ENCODE measurements at regions not wholly inside any gene's neighbourhood (a gene's known extent, or its start where the extent isn't known, plus 50 kb on each side); places are given as distances from the start of the nearest gene placed in this dataset.
"Not testable (repeated sequence)": the region's sequence is repeated elsewhere in the genome, so short reads cannot be mapped to it uniquely, and the experiment has no call there.

DNA sequence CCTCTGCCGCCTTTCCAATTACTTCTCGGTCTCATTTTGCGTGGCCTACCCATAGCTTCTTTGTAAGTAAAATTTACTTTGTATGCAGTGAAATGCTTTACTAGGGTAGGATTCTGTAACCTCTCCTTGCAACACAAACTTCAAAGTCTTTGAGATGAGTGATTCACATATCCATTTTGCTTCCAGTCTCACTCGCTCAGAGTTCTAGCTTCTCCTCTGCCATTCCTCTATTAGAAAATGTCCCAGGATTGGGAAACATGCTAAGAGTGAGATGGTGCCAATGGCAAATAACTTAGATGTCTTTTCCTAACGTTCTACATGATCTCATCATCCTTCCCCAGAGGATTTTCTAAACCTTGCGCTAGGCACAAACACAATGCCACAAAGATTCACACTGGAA lies 270.5 kb upstream of the SLC30A5 start:
- H3K4me3 ChIP-seq (ENCODE audit: low read length) = no peak overlapping the region
- no peak for TF ChIP-seq ZNF274 (IDR thresholded peaks at IDR 0.05; ENCODE audit: low read depth, low read length)

GRCh38 chr5:68830377-68830898 lies 263.4 kb upstream of the SLC30A5 start:
- H3K4me3 ChIP-seq (ENCODE audit: low read length) = no peak overlapping the region
- no peak for TF ChIP-seq ZNF274 (IDR thresholded peaks at IDR 0.05; ENCODE audit: low read depth, low read length)

DNA sequence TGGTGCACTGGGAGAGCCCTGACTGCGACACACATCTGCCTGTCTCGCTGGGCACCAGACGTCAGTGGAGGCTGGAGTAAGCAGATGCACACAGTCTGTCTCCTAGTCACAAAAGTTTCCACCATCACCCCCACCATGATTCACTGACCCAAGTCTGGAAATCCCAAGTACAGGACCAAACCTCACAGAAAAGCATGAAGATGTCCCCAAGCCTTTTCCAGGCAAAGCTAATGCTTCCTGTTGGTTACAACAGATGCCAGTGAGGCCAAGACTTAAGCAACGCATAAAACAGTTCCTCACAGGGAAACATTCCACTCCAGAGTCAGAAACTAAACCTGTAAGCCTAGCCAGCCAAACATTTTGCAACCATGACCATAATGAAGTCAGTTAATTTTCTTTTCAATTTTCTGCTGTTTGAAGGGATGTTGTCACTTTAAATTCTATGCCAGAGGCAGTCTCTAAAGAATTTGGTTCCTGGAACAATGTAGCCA lies 259.3 kb upstream of the SLC30A5 start:
- TF ChIP-seq ZNF274 (IDR thresholded peaks at IDR 0.05; ENCODE audit: low read depth, low read length) = no peak
- H3K4me3 ChIP-seq (ENCODE audit: low read length) = no peak overlapping the region

DNA sequence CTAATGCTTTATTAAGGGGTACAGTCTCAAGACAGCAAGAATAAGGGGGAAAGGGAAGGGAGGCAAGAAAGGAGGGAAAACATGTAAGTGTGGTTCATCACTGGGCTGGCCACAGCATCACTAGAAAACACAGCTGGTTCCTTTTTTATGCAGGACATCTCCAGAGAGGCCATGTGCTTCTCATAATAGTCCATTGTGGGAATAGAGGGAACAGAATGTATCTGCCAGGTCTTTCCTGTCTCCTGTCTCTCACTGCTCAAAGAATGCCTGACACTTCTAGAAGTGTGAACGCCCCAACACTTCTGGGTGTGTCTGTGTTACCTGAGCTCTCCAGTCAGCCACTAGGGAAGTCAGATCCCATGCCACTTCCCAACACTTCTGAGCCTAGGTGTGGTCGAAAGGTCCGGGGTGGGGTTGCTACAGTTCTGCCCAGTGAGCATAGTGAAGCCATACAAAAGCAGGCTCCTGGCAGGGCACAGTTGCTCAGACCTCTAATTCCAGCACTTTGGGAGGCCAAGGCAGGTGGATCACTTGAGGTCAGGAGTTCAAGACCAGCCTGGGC lies 255.6 kb upstream of the SLC30A5 start:
- TF ChIP-seq ZNF274 (IDR thresholded peaks at IDR 0.05; ENCODE audit: low read depth, low read length) = no peak
- H3K4me3 ChIP-seq (ENCODE audit: low read length) = no peak overlapping the region

- no peak for TF ChIP-seq ZNF274 (IDR thresholded peaks at IDR 0.05; ENCODE audit: low read depth, low read length)
- H3K4me3 ChIP-seq (ENCODE audit: low read length) = no peak overlapping the region
Measured at GRCh38 chr5:68839019-68839552, 254.7 kb upstream of the SLC30A5 start.

DNA sequence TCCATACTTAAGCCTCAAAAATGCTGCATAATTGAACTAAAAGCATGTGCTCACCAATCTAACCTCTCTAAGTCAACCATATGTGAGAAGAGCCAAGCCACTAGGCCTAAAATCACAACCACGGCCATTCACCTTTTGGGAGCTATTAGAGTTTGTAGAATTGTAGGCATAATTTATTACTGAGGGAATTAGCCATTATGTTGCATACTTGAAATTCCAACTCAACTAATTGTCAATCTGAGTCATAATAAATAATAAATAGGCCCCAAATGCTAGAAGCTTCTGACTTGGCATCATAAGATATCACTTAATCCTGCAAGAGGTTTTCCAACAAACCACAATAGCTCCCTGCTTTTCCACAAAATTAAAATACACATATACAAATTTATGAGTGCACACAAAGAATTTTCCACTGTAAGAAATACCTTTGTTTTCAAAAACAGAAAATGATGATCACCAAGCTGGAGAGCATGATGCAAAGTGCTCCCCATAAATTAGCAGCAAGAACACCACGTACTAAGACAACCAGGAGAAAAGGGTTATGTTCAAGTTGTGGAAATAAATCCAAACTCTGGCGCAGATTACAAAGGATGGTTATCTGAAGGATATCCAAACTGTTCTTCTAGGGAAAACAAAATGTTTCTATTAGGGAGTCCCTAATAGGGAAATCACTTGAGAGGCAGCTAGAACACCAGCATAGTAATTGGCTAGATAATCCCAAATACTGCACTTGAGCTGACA lies 250.0 kb upstream of the SLC30A5 start:
- no peak overlapping the region for H3K4me3 ChIP-seq (ENCODE audit: low read length)
- TF ChIP-seq ZNF274 (IDR thresholded peaks at IDR 0.05; ENCODE audit: low read depth, low read length) = no peak

DNA sequence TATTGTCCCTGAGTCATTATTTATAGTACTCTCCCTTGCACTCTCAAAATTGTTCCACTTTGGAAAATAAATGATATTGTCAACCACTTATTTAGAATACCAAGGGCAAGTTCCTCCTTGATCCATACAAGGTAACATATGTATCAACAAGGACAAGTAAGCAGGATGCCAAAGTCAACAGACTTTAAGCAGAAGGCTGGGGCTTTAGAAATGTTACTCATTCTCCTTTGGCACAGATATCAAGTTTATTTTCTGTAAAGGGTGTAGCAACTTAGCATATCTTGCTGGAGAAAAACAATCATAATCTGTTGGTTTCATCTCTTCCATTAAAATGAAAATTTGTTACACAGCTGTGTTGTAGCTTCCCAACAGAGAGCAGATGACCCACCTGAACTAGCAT lies 248.7 kb upstream of the SLC30A5 start:
- no peak overlapping the region for H3K4me3 ChIP-seq (ENCODE audit: low read length)
- no peak for TF ChIP-seq ZNF274 (IDR thresholded peaks at IDR 0.05; ENCODE audit: low read depth, low read length)

- no peak overlapping the region for H3K4me3 ChIP-seq (ENCODE audit: low read length)
- no peak for TF ChIP-seq ZNF274 (IDR thresholded peaks at IDR 0.05; ENCODE audit: low read depth, low read length)
Measured at GRCh38 chr5:68846828-68847227, 247.0 kb upstream of the SLC30A5 start.

DNA sequence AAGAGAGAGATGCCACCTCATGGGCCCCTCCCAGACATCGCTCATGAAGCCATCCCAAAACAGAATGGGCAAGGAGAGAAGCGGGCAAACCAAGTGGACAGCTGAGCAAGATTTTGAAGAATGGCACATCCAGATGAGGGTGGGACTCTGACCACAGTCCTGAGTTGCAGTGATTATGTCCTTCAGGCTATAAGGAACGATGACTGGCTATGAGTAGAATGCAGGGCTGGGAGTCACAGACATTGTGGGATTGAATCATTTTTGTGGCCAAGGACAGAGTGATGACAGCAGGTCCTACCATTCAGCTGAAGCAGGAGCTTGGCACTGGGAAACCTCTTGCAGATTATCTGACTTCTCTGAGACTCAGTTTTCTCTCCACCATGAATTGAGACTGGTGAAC lies 245.7 kb upstream of the SLC30A5 start:
- H3K4me3 ChIP-seq (ENCODE audit: low read length) = no peak overlapping the region
- TF ChIP-seq ZNF274 (IDR thresholded peaks at IDR 0.05; ENCODE audit: low read depth, low read length) = no peak

DNA sequence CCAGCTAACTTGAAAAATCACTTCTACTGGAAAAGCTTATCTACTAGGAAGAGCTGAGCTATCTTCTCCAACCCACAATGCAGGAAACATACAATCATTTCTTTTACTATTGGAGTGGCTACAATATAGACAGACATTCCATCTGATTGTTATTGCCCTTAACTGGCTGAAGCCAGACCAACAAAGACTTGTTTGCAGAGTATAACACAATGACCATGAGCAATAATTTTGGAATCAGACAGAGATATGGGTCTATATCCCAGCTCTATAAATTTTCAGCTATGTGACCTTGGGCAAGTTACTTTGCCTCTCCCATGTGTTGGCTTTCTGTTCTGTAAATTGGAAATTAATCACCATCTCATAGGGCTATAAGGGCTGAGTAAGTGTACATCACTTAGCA lies 244.7 kb upstream of the SLC30A5 start:
- H3K4me3 ChIP-seq (ENCODE audit: low read length) = no peak overlapping the region
- no peak for TF ChIP-seq ZNF274 (IDR thresholded peaks at IDR 0.05; ENCODE audit: low read depth, low read length)

GRCh38 chr5:68849906-68850305 lies 243.9 kb upstream of the SLC30A5 start:
- H3K4me3 ChIP-seq (ENCODE audit: low read length) = no peak overlapping the region
- TF ChIP-seq ZNF274 (IDR thresholded peaks at IDR 0.05; ENCODE audit: low read depth, low read length) = no peak

DNA sequence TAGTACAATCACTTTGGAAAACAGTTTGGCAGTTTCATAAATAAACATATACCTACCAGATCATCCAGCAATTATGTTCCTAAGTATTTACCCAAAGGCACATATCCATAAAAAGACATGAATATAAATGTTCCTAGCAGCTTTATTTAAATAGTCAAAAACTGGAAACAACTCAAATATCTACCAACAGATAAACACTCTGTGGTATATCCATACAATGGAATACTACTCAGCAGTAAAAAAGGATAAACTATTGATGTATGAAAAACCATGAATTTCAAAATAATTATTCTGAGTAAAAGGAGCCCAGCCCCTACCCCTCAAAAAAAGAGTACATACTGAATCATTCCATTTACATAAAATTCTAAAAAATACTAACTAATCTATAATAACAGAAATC lies 232.7 kb upstream of the SLC30A5 start:
- H3K4me3 ChIP-seq (ENCODE audit: low read length) = no peak overlapping the region
- TF ChIP-seq ZNF274 (IDR thresholded peaks at IDR 0.05; ENCODE audit: low read depth, low read length) = no peak

- TF ChIP-seq ZNF274 (IDR thresholded peaks at IDR 0.05; ENCODE audit: low read depth, low read length) = no peak
- H3K4me3 ChIP-seq (ENCODE audit: low read length) = no peak overlapping the region
Measured at GRCh38 chr5:68862560-68862959, 231.3 kb upstream of the SLC30A5 start.

DNA sequence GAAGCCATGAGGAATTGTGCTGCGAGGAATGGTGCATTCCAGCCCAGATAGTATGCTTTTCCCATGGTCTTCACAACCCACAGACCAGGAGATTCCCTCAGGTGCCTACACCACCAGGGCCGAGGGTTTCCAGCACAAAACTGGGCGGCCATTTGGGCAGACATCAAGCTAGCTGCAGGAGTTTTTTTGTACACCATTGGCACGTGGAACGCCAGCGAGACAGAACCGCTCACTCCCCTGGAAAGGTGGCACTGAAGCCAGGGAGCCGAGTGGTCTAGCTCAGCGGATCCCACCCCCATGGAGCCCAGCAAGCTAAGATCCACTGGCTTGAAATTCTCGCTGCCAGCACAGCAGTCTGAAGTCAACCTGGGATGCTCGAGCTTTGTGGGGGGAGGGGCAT lies 228.6 kb upstream of the SLC30A5 start:
- H3K4me3 ChIP-seq (ENCODE audit: low read length) = not testable (repeated sequence)

Measured in GM08714 (cell line).